Ascending aorta (tissue), 2 donors: ENCODE measurements at regions not wholly inside any gene's neighbourhood (a gene's known extent, or its start where the extent isn't known, plus 50 kb on each side); places are given as distances from the start of the nearest gene placed in this dataset.

ENCODE experiments used
- DNase-seq, 2 donors: peaks; one replicate each; pipeline ENCODE4 v3.0.0-alpha.2; 2019; ENCODE audit warnings: low spot score in 2 of 2
- H3K27ac ChIP-seq, 2 donors: fragments of 200-600 bp; sonication (generic); one replicate each; pipeline ENCODE4 v1.5.1; 2016 to 2017; ENCODE audit warnings: mild to moderate bottlenecking in 1 of 2
- H3K27me3 ChIP-seq: fragments of 200-600 bp; sonication (generic); one replicate; pipeline ENCODE4 v1.5.1; 2017
- H3K36me3 ChIP-seq, 2 donors: fragments of 200-600 bp; sonication (generic); one replicate each; pipeline ENCODE4 v1.5.1; 2016
- H3K4me1 ChIP-seq, 2 donors: fragments of 200-600 bp; sonication (generic); one replicate each; pipeline ENCODE4 v1.5.1; 2016 to 2017; ENCODE audit warnings: mild to moderate bottlenecking in 1 of 2
- H3K4me3 ChIP-seq, 2 donors: fragments of 200-600 bp; sonication (generic); one replicate each; pipeline ENCODE4 v1.5.1; 2016 to 2017; ENCODE audit warnings: mild to moderate bottlenecking in 1 of 2
- H3K9me3 ChIP-seq, 2 donors: fragments of 200-600 bp; sonication (generic); one replicate each; pipeline ENCODE4 v1.5.1; 2016
- CTCF ChIP-seq, 3 experiments: fragments of 200-600 bp in 2 of 3; fragments of 450-650 bp in 1 of 3; sonication (generic) in 2 of 3; IDR thresholded peaks; one replicate each; pipeline ENCODE4 v1.5.1; 2016 to 2019; ENCODE audit warnings: antibody characterized with exemption in 3 of 3, mild to moderate bottlenecking in 1 of 3, moderate library complexity in 1 of 3
- intact Hi-C: fragments of 100-400 bp; cut with DNase I; formaldehyde crosslinking; loops from one replicate; pipeline ENCODE4 v1.15.1; 2023

GRCh38 chr9:18189871-18190670, 283.9 kb upstream of the ADAMTSL1 start:
- Histone ChIP-seq H3K36me3 (no peaks in the 10 kb centered on the region), H3K4me1 (no peaks in the 10 kb centered on the region), H3K4me3 (no peak overlapping the region), H3K27ac (no peak overlapping the region), H3K9me3 (no peaks in the 10 kb centered on the region), H3K27me3 (no peaks in the 10 kb centered on the region)
- no peak for TF ChIP-seq CTCF (IDR thresholded peaks at IDR 0.05)
- no peak for DNase-seq
- intact Hi-C loops: no loop called here

- no peak for TF ChIP-seq CTCF (IDR thresholded peaks at IDR 0.05)
- intact Hi-C loops: no loop called here
- H3K36me3 ChIP-seq: no peaks in the 10 kb centered on the region
- no peaks in the 10 kb centered on the region for H3K9me3 ChIP-seq
- H3K4me3 ChIP-seq: no peak overlapping the region
- DNase-seq: no peak
- H3K4me1 ChIP-seq: no peaks in the 10 kb centered on the region
- H3K27ac ChIP-seq: peak overlapping the region in 1 of 2 donors; percentile 8
- no peaks in the 10 kb centered on the region for H3K27me3 ChIP-seq
Measured at GRCh38 chr9:18190671-18191374, 283.1 kb upstream of the ADAMTSL1 start.

- Histone ChIP-seq H3K36me3 (no peaks in the 10 kb centered on the region), H3K4me1 (no peaks in the 10 kb centered on the region), H3K27ac (no peak overlapping the region), H3K9me3 (no peaks in the 10 kb centered on the region), H3K27me3 (no peaks in the 10 kb centered on the region), H3K4me3 (no peak overlapping the region)
- intact Hi-C loops: no loop called here
- no peak for DNase-seq
- TF ChIP-seq CTCF (IDR thresholded peaks at IDR 0.05): no peak
Measured at GRCh38 chr9:18194316-18194715, 279.6 kb upstream of the ADAMTSL1 start.

DNA sequence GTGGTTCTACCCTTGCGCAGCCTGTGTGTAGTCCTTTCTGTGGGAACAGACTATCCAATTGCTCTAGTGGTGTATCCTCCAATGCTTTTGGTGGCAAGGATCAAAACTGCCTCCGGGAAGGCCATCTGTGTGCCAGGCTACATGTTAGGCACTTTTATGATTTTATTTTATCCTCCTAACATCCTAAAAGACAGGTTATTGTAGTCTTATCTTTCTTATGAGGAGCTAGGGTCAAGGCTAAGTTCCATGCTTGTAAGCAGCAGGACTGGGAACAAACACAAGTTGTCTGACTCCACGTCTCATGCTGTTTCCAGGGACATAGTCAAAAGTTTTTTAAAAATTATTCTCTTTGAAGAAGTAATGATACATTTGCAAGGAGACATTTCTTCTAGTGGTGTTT, 278.7 kb upstream of the ADAMTSL1 start:
- no peak for DNase-seq
- Histone ChIP-seq H3K27me3 (no peaks in the 10 kb centered on the region), H3K4me3 (no peak overlapping the region), H3K4me1 (no peaks in the 10 kb centered on the region), H3K27ac (no peak overlapping the region), H3K9me3 (no peaks in the 10 kb centered on the region), H3K36me3 (no peaks in the 10 kb centered on the region)
- no peak for TF ChIP-seq CTCF (IDR thresholded peaks at IDR 0.05)
- intact Hi-C loops: no loop called here

- no peak for TF ChIP-seq CTCF (IDR thresholded peaks at IDR 0.05)
- no peaks in the 10 kb centered on the region for H3K9me3 ChIP-seq
- intact Hi-C loops: no loop called here
- peaks cover 0 to 3% of the 10 kb centered on the region in 2 donors for H3K4me1 ChIP-seq
- no peaks in the 10 kb centered on the region for H3K36me3 ChIP-seq
- no peaks in the 10 kb centered on the region for H3K27me3 ChIP-seq
- H3K27ac ChIP-seq: no peak overlapping the region
- no peak for DNase-seq
- no peak overlapping the region for H3K4me3 ChIP-seq
Measured at GRCh38 chr9:18202924-18203323, 271.0 kb upstream of the ADAMTSL1 start.
